DND-41 (cell line): ENCODE measurements at regions not wholly inside any gene's neighbourhood (a gene's known extent, or its start where the extent isn't known, plus 50 kb on each side); places are given as distances from the start of the nearest gene placed in this dataset.

ENCODE experiments used
- EZH2 ChIP-seq: IDR thresholded peaks from 3 replicates; pipeline ENCODE4 v1.6.1; 2012; ENCODE audit warnings: borderline replicate concordance, low read depth, mild to moderate bottlenecking, moderate library complexity, low read length, inconsistent platforms; ENCODE audit not compliant: severe bottlenecking
- TF ChIP-seq, protein P1 (sequence below): IDR thresholded peaks from 2 replicates; pipeline ENCODE4 v1.5.1; 2012; ENCODE audit warnings: borderline replicate concordance, low read length, moderate library complexity, mild to moderate bottlenecking; ENCODE audit not compliant: poor library complexity, severe bottlenecking; ENCODE audit errors: extremely low read depth

GRCh38 chr16:64468515-64469090 lies 653.3 kb downstream of the CDH11 start:
- TF ChIP-seq, protein P1, sequence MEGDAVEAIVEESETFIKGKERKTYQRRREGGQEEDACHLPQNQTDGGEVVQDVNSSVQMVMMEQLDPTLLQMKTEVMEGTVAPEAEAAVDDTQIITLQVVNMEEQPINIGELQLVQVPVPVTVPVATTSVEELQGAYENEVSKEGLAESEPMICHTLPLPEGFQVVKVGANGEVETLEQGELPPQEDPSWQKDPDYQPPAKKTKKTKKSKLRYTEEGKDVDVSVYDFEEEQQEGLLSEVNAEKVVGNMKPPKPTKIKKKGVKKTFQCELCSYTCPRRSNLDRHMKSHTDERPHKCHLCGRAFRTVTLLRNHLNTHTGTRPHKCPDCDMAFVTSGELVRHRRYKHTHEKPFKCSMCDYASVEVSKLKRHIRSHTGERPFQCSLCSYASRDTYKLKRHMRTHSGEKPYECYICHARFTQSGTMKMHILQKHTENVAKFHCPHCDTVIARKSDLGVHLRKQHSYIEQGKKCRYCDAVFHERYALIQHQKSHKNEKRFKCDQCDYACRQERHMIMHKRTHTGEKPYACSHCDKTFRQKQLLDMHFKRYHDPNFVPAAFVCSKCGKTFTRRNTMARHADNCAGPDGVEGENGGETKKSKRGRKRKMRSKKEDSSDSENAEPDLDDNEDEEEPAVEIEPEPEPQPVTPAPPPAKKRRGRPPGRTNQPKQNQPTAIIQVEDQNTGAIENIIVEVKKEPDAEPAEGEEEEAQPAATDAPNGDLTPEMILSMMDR: no peak
- TF ChIP-seq EZH2: no peak
